ENCODE measurements at regions not wholly inside any gene's neighbourhood (a gene's known extent, or its start where the extent isn't known, plus 50 kb on each side); places are given as distances from the start of the nearest gene placed in this dataset.

- TF ChIP-seq, protein P1, sequence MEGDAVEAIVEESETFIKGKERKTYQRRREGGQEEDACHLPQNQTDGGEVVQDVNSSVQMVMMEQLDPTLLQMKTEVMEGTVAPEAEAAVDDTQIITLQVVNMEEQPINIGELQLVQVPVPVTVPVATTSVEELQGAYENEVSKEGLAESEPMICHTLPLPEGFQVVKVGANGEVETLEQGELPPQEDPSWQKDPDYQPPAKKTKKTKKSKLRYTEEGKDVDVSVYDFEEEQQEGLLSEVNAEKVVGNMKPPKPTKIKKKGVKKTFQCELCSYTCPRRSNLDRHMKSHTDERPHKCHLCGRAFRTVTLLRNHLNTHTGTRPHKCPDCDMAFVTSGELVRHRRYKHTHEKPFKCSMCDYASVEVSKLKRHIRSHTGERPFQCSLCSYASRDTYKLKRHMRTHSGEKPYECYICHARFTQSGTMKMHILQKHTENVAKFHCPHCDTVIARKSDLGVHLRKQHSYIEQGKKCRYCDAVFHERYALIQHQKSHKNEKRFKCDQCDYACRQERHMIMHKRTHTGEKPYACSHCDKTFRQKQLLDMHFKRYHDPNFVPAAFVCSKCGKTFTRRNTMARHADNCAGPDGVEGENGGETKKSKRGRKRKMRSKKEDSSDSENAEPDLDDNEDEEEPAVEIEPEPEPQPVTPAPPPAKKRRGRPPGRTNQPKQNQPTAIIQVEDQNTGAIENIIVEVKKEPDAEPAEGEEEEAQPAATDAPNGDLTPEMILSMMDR (conservative IDR thresholded peaks at IDR 0.05; ENCODE audit: low read depth in 2 of 2): no peak
- TF ChIP-seq POLR2AphosphoS5 (IDR thresholded peaks at IDR 0.05; ENCODE audit: low read depth) (no peak), EZH2phosphoT487 (IDR thresholded peaks at IDR 0.05; ENCODE audit: unreplicated experiment) (no peak), CREB1 (CRISPR knock-in tag; IDR thresholded peaks at IDR 0.05; ENCODE audit: low read depth) (no peak), ZNF114 (CRISPR knock-in tag; IDR thresholded peaks at IDR 0.05) (no peak), EZH2 (IDR thresholded peaks at IDR 0.05; ENCODE audit: low read depth, unreplicated experiment) (no peak), STAT1 (IDR thresholded peaks at IDR 0.05; ENCODE audit: unreplicated experiment) (no peak), JUNB (IDR thresholded peaks at IDR 0.05; ENCODE audit: unreplicated experiment) (no peak), ZNF462 (CRISPR knock-in tag; IDR thresholded peaks at IDR 0.05) (no peak), NANOG (IDR thresholded peaks at IDR 0.05; ENCODE audit: borderline replicate concordance) (no peak), REST (IDR thresholded peaks at IDR 0.05; ENCODE audit: unreplicated experiment) (no peak), ETS1 (IDR thresholded peaks at IDR 0.05) (no peak)
Measured at GRCh38 chrX:9132036-9132638, 98.2 kb upstream of the FAM9B start.

Measured in GM23338 (cell line).